Neural crest cell (in vitro differentiated cells): ENCODE measurements at regions not wholly inside any gene's neighbourhood (a gene's known extent, or its start where the extent isn't known, plus 50 kb on each side); places are given as distances from the start of the nearest gene placed in this dataset.

ENCODE experiments used
- DNase-seq: peaks from one replicate; pipeline ENCODE4 v3.0.0; 2021; ENCODE audit warnings: low read depth, mixed read lengths, low spot score
- H3K27ac Mint-ChIP-seq: one replicate; pipeline ENCODE4 v1.8.0; 2021; ENCODE audit warnings: mild to moderate bottlenecking, mixed read lengths; ENCODE audit not compliant: unreplicated experiment
- H3K27me3 Mint-ChIP-seq: 2 replicates; pipeline ENCODE4 v1.8.0; 2021; ENCODE audit warnings: low read depth, mild to moderate bottlenecking, mixed read lengths
- H3K36me3 Mint-ChIP-seq: 2 replicates; pipeline ENCODE4 v1.8.0; 2021; ENCODE audit warnings: low read depth, mild to moderate bottlenecking, mixed read lengths
- H3K4me1 Mint-ChIP-seq: 2 replicates; pipeline ENCODE4 v1.8.0; 2021; ENCODE audit warnings: mixed read lengths
- H3K4me3 Mint-ChIP-seq: one replicate; pipeline ENCODE4 v1.8.0; 2021; ENCODE audit warnings: mild to moderate bottlenecking, mixed read lengths
- H3K9me3 Mint-ChIP-seq: 2 replicates; pipeline ENCODE4 v1.8.0; 2021; ENCODE audit warnings: mixed read lengths
- CTCF ChIP-seq: fragments of 200-600 bp; sonication (generic); conservative IDR thresholded peaks from 2 replicates; pipeline ENCODE4 v1.5.0; 2021; ENCODE audit warnings: antibody characterized with exemption, mild to moderate bottlenecking

- Mint-ChIP-seq H3K4me1 (peaks cover 32% of the 10 kb centered on the region), H3K36me3 (no peaks in the 10 kb centered on the region), H3K27me3 (no peaks in the 10 kb centered on the region), H3K27ac (no peak overlapping the region), H3K9me3 (peaks cover 5% of the 10 kb centered on the region), H3K4me3 (no peak overlapping the region)
- peak; percentile 55 for DNase-seq
- TF ChIP-seq CTCF = peak; percentile 87
These were observed 98.3 kb upstream of the MAOA start for GRCh38 chrX:43557792-43558191.

- Mint-ChIP-seq H3K36me3 (no peaks in the 10 kb centered on the region), H3K4me1 (peaks cover 21% of the 10 kb centered on the region), H3K4me3 (no peak overlapping the region), H3K27ac (no peak overlapping the region), H3K27me3 (no peaks in the 10 kb centered on the region), H3K9me3 (peaks cover 2% of the 10 kb centered on the region)
- DNase-seq = peak; percentile 26
- peak; percentile 75 for TF ChIP-seq CTCF
These were observed 96.5 kb upstream of the MAOA start for GRCh38 chrX:43559644-43560043.

GRCh38 chrX:43560247-43560946 lies 95.7 kb upstream of the MAOA start:
- DNase-seq = no peak
- Mint-ChIP-seq H3K4me3 (no peak overlapping the region), H3K27me3 (no peaks in the 10 kb centered on the region), H3K36me3 (no peaks in the 10 kb centered on the region), H3K9me3 (peaks cover 2% of the 10 kb centered on the region), H3K27ac (no peak overlapping the region), H3K4me1 (peaks cover 17% of the 10 kb centered on the region)
- no peak for TF ChIP-seq CTCF

- H3K4me3 Mint-ChIP-seq = no peak overlapping the region
- H3K27ac Mint-ChIP-seq = no peak overlapping the region
- H3K36me3 Mint-ChIP-seq = no peaks in the 10 kb centered on the region
- H3K9me3 Mint-ChIP-seq = no peaks in the 10 kb centered on the region
- DNase-seq = no peak
- H3K27me3 Mint-ChIP-seq = peaks cover 2% of the 10 kb centered on the region
- H3K4me1 Mint-ChIP-seq = peaks cover under 1% of the 10 kb centered on the region
- no peak for TF ChIP-seq CTCF
These were observed 93.7 kb upstream of the MAOA start for GRCh38 chrX:43562372-43562771.

- peaks cover 2% of the 10 kb centered on the region for H3K27me3 Mint-ChIP-seq
- no peaks in the 10 kb centered on the region for H3K36me3 Mint-ChIP-seq
- H3K27ac Mint-ChIP-seq = no peak overlapping the region
- no peak for TF ChIP-seq CTCF
- H3K4me1 Mint-ChIP-seq = no peaks in the 10 kb centered on the region
- DNase-seq = no peak
- H3K9me3 Mint-ChIP-seq = peaks cover 2% of the 10 kb centered on the region
- no peak overlapping the region for H3K4me3 Mint-ChIP-seq
These were observed 91.1 kb upstream of the MAOA start for GRCh38 chrX:43564953-43565352.
